ENCODE measurements at regions not wholly inside any gene's neighbourhood (a gene's known extent, or its start where the extent isn't known, plus 50 kb on each side); places are given as distances from the start of the nearest gene placed in this dataset.

DNA sequence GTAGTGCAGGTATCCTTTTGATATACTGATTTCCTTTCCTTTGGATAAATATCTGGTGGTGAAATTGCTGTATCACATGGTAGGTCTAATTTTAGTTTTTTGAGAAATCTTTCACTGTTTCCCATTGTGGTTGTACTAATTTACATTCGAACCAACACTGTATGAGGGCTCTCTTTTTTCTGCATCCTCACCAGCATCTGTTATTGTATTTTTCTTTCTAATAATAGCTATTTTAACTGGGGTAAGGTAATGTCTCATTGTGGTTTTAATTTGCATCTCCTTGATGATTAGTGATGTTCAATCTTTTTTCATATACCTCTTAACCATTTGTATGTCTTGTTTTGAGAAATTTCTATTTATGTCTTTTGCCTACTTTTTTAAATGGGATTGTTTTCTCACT is 335.4 kb upstream of the MTPN start:
- dilution Hi-C loops (cut with MboI; ENCODE audit: extremely low pct_ligation_motif_present, low sequenced_read_pairs) (no loop called here), intact Hi-C loops (cut with micrococcal nuclease) (no loop called here)
- H3K4me3 ChIP-seq (replicated peaks in 1 of 3; ENCODE audit: insufficient read depth in 1 of 3, low read depth in 1 of 3, low read length in 3 of 3), result no peak overlapping the region
- H3K9ac ChIP-seq (replicated peaks; ENCODE audit: extremely low read depth, insufficient read depth, low read length), result no peak overlapping the region
- ChIA-PET CTCF (no interaction called here), POLR2A (no interaction called here)
- no peaks in the 10 kb centered on the region for H3K79me2 ChIP-seq (ENCODE audit: control insufficient read depth, insufficient read depth, low read length)
- H3K4me2 ChIP-seq (ENCODE audit: insufficient read depth, low read length), result no peak overlapping the region
- no peaks in the 10 kb centered on the region for H3K27me3 ChIP-seq (ENCODE audit: control insufficient read depth in 2 of 2, insufficient read depth in 2 of 2, low read length in 2 of 2)
- H3K9me1 ChIP-seq (replicated peaks; ENCODE audit: control insufficient read depth, extremely low read depth, insufficient read depth, low read length), result no peaks in the 10 kb centered on the region
- TF ChIP-seq POLR2A (IDR thresholded peaks at IDR 0.05; ENCODE audit: low read depth, low read length) (no peak), FOS (IDR thresholded peaks at IDR 0.05; ENCODE audit: borderline replicate concordance, insufficient read depth, low read length) (no peak), POLR2AphosphoS5 (IDR thresholded peaks at IDR 0.05; ENCODE audit: insufficient read depth, low read depth, low read length) (no peak), CTCF (IDR thresholded peaks at IDR 0.05; ENCODE audit: extremely low read depth in 1 of 2, insufficient read depth in 1 of 2, low read depth in 1 of 2, low read length in 2 of 2) (no peak), MYC (IDR thresholded peaks at IDR 0.05; ENCODE audit: low read depth, low read length) (no peak), MAX (IDR thresholded peaks at IDR 0.05; ENCODE audit: insufficient read depth, insufficient read length) (no peak), EZH2 (IDR thresholded peaks at IDR 0.05; ENCODE audit: borderline replicate concordance, low read depth, low read length, severe bottlenecking) (no peak), JUN (IDR thresholded peaks at IDR 0.05; ENCODE audit: borderline replicate concordance, insufficient read depth, insufficient read length, low read depth) (no peak), GATA2 (IDR thresholded peaks at IDR 0.05; ENCODE audit: insufficient read depth, insufficient read length, low read depth, low read length) (no peak)
- H3K9me3 ChIP-seq (replicated peaks; ENCODE audit: control insufficient read depth, insufficient read depth, low read length), result no peaks in the 10 kb centered on the region
- H3K27ac ChIP-seq (ENCODE audit: insufficient read depth, low read depth, low read length), result no peak overlapping the region
- no peaks in the 10 kb centered on the region for H3K36me3 ChIP-seq (ENCODE audit: control insufficient read depth in 2 of 2, extremely low read depth in 1 of 2, insufficient read depth in 2 of 2, low read length in 2 of 2)
- no peak overlapping the region for H2AFZ ChIP-seq (ENCODE audit: low read depth, low read length)
- no TSS peak for BruUV-seq (replicated peaks)
- no peak for DNase-seq (ENCODE audit: low read depth, low spot score)
- no peaks in the 10 kb centered on the region for H4K20me1 ChIP-seq (replicated peaks; ENCODE audit: control insufficient read depth, extremely low read depth, insufficient read depth, low read length)
- no peaks in the 10 kb centered on the region for H3K4me1 ChIP-seq (ENCODE audit: control insufficient read depth, extremely low read depth, insufficient read depth, low read length)
- no peak for FAIRE-seq

All from endothelial cell of umbilical vein (primary cell).